ENCODE measurements at regions not wholly inside any gene's neighbourhood (a gene's known extent, or its start where the extent isn't known, plus 50 kb on each side); places are given as distances from the start of the nearest gene placed in this dataset.

DNA sequence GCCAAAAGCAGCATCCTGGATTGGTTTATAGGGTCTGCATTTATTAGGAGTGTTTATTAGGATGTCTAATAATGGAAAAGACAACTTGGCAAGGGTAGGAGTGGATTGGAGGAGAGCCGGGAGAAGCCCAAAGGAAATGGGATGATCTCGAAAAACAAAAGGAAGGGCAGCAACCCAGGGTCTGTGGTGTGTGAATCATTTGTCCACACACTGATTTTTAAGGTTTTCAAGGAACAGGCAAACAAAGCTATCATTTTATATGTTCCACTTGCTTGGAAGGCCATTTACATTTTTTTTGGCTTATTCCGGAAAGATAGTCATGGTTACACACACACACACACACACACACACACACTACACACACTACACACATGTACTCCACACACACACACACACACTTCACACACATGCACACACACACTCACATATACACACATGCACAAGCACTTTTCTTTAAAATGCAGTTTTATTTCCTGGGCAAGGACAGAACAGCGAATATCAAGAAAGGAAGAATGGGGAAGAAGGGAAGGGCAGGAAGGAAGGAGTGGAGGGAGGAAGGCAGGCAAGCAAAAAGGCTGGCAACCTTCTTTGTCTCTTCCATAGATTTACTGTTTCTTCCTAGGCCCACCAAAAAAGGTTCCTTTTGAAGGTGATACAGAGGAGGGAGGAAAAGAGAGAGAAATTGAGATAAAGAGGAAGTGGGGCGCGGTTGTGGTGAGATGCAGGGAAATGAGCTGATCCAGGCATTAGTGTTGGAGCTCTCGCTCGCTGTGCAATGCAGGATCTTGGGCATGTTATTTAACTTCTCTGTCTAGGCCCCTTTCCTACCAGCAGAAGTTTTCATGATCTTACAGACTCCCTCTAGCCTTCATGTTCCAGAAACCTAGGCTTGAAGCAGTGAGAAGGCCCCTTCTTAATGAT, 88.6 kb upstream of the MAML3 start:
- Histone ChIP-seq H3K4me1 (ENCODE audit: control insufficient read depth in 2 of 2, insufficient read depth in 2 of 2, low read length in 2 of 2) (peaks cover 18 to 40% of the 10 kb centered on the region in 2 donors), H3K36me3 (ENCODE audit: control insufficient read depth in 2 of 2, insufficient read depth in 2 of 2, low read length in 1 of 2) (no peaks in the 10 kb centered on the region), H3K9me3 (ENCODE audit: control insufficient read depth in 2 of 2, insufficient read depth in 1 of 2, low read length in 1 of 2) (no peaks in the 10 kb centered on the region), H3K27me3 (ENCODE audit: control insufficient read depth in 2 of 2, insufficient read depth in 1 of 2, low read length in 1 of 2) (no peaks in the 10 kb centered on the region), H3K4me3 (ENCODE audit: low read length in 2 of 2) (peak overlapping the region in 1 of 2 donors; percentile 11), H3K27ac (ENCODE audit: low read depth in 1 of 2, low read length in 1 of 2) (peak overlapping the region; percentile 71 to 89)
- 51% methylated on average over 8 of the region's 8 CpGs for WGBS
- DNase-seq (ENCODE audit: low read depth in 6 of 9, low spot score in 9 of 9): peak in 4 of 9 donors; percentile 36 to 48 (median 42)

DNA sequence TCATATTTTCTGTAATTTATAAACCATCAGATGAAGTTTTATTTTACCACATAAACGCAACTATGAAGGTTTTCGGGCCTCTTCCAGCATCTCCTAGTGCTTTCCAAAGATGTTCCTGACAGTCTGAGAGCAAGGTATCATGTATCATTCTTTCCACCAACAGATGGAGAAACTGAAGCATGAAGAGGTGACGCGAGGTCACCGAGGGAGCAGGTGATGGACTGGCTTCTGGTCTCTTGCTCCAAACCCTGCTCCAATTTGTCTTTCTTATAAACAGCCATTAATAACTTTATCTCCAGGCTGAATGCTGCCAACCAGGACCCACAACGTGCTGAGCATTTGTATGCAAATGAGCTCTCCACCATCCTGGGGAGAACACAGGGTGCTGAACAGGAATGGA, 86.3 kb upstream of the MAML3 start:
- no peak overlapping the region for H3K4me3 ChIP-seq (ENCODE audit: low read length in 2 of 2)
- H3K9me3 ChIP-seq (ENCODE audit: control insufficient read depth in 2 of 2, insufficient read depth in 1 of 2, low read length in 1 of 2): no peaks in the 10 kb centered on the region
- WGBS: 94% methylated on average over 6 of the region's 6 CpGs
- H3K4me1 ChIP-seq (ENCODE audit: control insufficient read depth in 2 of 2, insufficient read depth in 2 of 2, low read length in 2 of 2): peaks cover 23 to 45% of the 10 kb centered on the region in 2 donors
- H3K27ac ChIP-seq (ENCODE audit: low read depth in 1 of 2, low read length in 1 of 2): no peak overlapping the region
- H3K36me3 ChIP-seq (ENCODE audit: control insufficient read depth in 2 of 2, insufficient read depth in 2 of 2, low read length in 1 of 2): no peaks in the 10 kb centered on the region
- no peak for DNase-seq (ENCODE audit: low read depth in 6 of 9, low spot score in 9 of 9)
- H3K27me3 ChIP-seq (ENCODE audit: control insufficient read depth in 2 of 2, insufficient read depth in 1 of 2, low read length in 1 of 2): no peaks in the 10 kb centered on the region

DNA sequence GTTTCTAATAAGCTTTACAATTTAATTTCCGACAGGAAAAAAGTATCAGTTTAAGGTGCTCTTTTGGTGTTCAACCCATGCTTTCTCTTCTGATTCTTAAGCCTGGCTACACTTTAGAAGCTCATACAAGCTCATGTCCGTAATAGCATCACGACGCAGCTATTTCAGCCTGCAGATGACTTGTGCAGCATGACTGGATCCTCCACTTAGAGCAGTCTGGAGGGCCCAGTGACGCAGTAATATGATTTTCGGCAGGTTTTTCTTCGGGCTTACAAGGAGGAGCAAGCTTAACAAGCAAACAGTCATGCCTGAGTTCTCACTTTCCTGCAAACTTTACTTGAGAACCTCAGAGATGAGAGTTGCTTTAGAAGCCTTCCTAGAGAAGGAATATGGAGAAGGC, 85.3 kb upstream of the MAML3 start:
- no peaks in the 10 kb centered on the region for H3K9me3 ChIP-seq (ENCODE audit: control insufficient read depth in 2 of 2, insufficient read depth in 1 of 2, low read length in 1 of 2)
- no peak overlapping the region for H3K4me3 ChIP-seq (ENCODE audit: low read length in 2 of 2)
- H3K27ac ChIP-seq (ENCODE audit: low read depth in 1 of 2, low read length in 1 of 2): no peak overlapping the region
- no peak for DNase-seq (ENCODE audit: low read depth in 6 of 9, low spot score in 9 of 9)
- H3K36me3 ChIP-seq (ENCODE audit: control insufficient read depth in 2 of 2, insufficient read depth in 2 of 2, low read length in 1 of 2): no peaks in the 10 kb centered on the region
- H3K27me3 ChIP-seq (ENCODE audit: control insufficient read depth in 2 of 2, insufficient read depth in 1 of 2, low read length in 1 of 2): no peaks in the 10 kb centered on the region
- WGBS: 94% methylated on average over 7 of the region's 7 CpGs
- peaks cover 23 to 49% of the 10 kb centered on the region in 2 donors for H3K4me1 ChIP-seq (ENCODE audit: control insufficient read depth in 2 of 2, insufficient read depth in 2 of 2, low read length in 2 of 2)

DNA sequence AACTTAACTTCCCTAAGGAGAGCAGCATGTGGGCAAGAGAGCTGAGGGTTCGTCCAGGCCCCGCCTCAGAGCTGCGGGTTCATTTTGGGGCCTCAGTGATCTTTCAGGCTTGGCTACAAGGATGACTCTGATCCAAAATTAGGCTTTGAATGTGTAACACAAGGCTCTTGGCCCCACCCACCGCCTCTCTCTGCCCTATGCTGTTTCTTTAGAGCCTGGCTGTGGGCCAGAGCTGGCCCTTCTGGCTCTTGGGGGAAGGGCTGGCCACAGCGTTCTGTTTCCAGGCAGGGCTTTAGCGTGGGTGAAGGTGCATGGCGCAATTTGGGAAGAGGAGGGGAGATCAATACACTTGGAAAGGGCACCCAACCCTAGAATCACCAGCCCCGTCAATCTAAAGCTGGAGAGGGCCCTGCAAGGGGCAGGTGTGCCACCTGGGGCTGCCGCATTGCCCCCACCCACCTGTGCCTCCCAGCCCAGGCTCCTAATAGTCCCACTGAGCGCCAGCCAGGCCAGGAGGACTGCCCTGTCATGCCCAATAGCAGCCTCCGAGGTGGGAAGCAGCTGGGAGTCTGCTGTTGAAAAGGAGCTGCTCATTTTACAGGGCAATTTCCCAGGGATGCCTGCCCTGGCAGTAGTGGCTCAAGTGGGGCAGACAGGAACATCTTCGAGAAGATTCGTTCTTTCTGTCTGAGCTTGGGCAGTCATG, 84.5 kb upstream of the MAML3 start:
- no peak for DNase-seq (ENCODE audit: low read depth in 6 of 9, low spot score in 9 of 9)

GRCh38 chr4:140237616-140238350, 83.8 kb upstream of the MAML3 start:
- H3K4me1 ChIP-seq (ENCODE audit: control insufficient read depth in 2 of 2, insufficient read depth in 2 of 2, low read length in 2 of 2): peaks cover 15 to 44% of the 10 kb centered on the region in 2 donors
- no peaks in the 10 kb centered on the region for H3K27me3 ChIP-seq (ENCODE audit: control insufficient read depth in 2 of 2, insufficient read depth in 1 of 2, low read length in 1 of 2)
- DNase-seq (ENCODE audit: low read depth in 6 of 9, low spot score in 9 of 9): peak in 3 of 9 donors; percentile 23 to 68 (median 52)
- H3K9me3 ChIP-seq (ENCODE audit: control insufficient read depth in 2 of 2, insufficient read depth in 1 of 2, low read length in 1 of 2): no peaks in the 10 kb centered on the region
- WGBS: 50% methylated on average over 16 of the region's 16 CpGs
- H3K4me3 ChIP-seq (ENCODE audit: low read length in 2 of 2): no peak overlapping the region
- H3K27ac ChIP-seq (ENCODE audit: low read depth in 1 of 2, low read length in 1 of 2): peak overlapping the region; percentile 61 to 66
- no peaks in the 10 kb centered on the region for H3K36me3 ChIP-seq (ENCODE audit: control insufficient read depth in 2 of 2, insufficient read depth in 2 of 2, low read length in 1 of 2)

More for the DNA sequence above, 84.5 kb upstream of the MAML3 start:
- no peaks in the 10 kb centered on the region for H3K27me3 ChIP-seq (ENCODE audit: control insufficient read depth in 2 of 2, insufficient read depth in 1 of 2, low read length in 1 of 2)
- H3K4me1 ChIP-seq (ENCODE audit: control insufficient read depth in 2 of 2, insufficient read depth in 2 of 2, low read length in 2 of 2): peaks cover 20 to 51% of the 10 kb centered on the region in 2 donors
- H3K9me3 ChIP-seq (ENCODE audit: control insufficient read depth in 2 of 2, insufficient read depth in 1 of 2, low read length in 1 of 2): no peaks in the 10 kb centered on the region
- peak overlapping the region in 1 of 2 donors; percentile 66 for H3K27ac ChIP-seq (ENCODE audit: low read depth in 1 of 2, low read length in 1 of 2)
- 90% methylated on average over 13 of the region's 13 CpGs for WGBS
- no peaks in the 10 kb centered on the region for H3K36me3 ChIP-seq (ENCODE audit: control insufficient read depth in 2 of 2, insufficient read depth in 2 of 2, low read length in 1 of 2)
- no peak overlapping the region for H3K4me3 ChIP-seq (ENCODE audit: low read length in 2 of 2)

DNA sequence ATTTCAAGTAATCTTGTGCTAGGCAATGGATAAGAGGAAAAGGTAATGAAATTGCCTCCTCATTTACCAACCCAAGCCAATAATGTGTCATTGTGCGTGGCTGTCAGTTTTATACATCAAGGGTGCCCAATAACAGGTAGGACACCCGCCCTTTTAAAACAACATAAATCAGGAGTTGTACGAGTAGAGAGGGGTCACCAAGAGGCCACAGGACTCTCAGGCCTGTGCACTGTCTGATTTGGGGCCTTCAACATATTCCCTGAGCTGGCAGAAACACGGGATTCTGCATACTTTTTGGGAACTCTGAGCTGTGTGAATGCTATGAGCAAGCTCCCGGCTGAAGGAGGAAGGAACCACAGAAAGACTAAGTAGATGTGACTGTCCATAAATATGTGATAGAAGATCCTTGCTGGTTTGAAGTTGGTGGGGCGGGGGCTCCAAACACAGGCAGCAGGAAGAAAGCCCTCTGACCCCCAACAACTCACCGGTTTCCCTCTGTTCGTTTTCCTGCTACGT, 82.7 kb upstream of the MAML3 start:
- no peaks in the 10 kb centered on the region for H3K27me3 ChIP-seq (ENCODE audit: control insufficient read depth in 2 of 2, insufficient read depth in 1 of 2, low read length in 1 of 2)
- no peaks in the 10 kb centered on the region for H3K36me3 ChIP-seq (ENCODE audit: control insufficient read depth in 2 of 2, insufficient read depth in 2 of 2, low read length in 1 of 2)
- no peaks in the 10 kb centered on the region for H3K9me3 ChIP-seq (ENCODE audit: control insufficient read depth in 2 of 2, insufficient read depth in 1 of 2, low read length in 1 of 2)
- no peak overlapping the region for H3K4me3 ChIP-seq (ENCODE audit: low read length in 2 of 2)
- WGBS: 94% methylated on average over 9 of the region's 9 CpGs
- peaks cover 8 to 36% of the 10 kb centered on the region in 2 donors for H3K4me1 ChIP-seq (ENCODE audit: control insufficient read depth in 2 of 2, insufficient read depth in 2 of 2, low read length in 2 of 2)
- H3K27ac ChIP-seq (ENCODE audit: low read depth in 1 of 2, low read length in 1 of 2): no peak overlapping the region
- DNase-seq (ENCODE audit: low read depth in 6 of 9, low spot score in 9 of 9): no peak

GRCh38 chr4:140234697-140235060, 80.7 kb upstream of the MAML3 start:
- Histone ChIP-seq H3K4me3 (ENCODE audit: low read length in 2 of 2) (no peak overlapping the region), H3K4me1 (ENCODE audit: control insufficient read depth in 2 of 2, insufficient read depth in 2 of 2, low read length in 2 of 2) (peaks cover 8 to 36% of the 10 kb centered on the region in 2 donors), H3K36me3 (ENCODE audit: control insufficient read depth in 2 of 2, insufficient read depth in 2 of 2, low read length in 1 of 2) (no peaks in the 10 kb centered on the region), H3K27me3 (ENCODE audit: control insufficient read depth in 2 of 2, insufficient read depth in 1 of 2, low read length in 1 of 2) (no peaks in the 10 kb centered on the region), H3K27ac (ENCODE audit: low read depth in 1 of 2, low read length in 1 of 2) (no peak overlapping the region), H3K9me3 (ENCODE audit: control insufficient read depth in 2 of 2, insufficient read depth in 1 of 2, low read length in 1 of 2) (no peaks in the 10 kb centered on the region)
- WGBS: 84% methylated on average over 3 of the region's 3 CpGs
- no peak for DNase-seq (ENCODE audit: low read depth in 6 of 9, low spot score in 9 of 9)

- WGBS: 55% methylated on average over 6 of the region's 6 CpGs
Measured at GRCh38 chr4:140233791-140234696, 80.1 kb upstream of the MAML3 start.

More at GRCh38 chr4:140233791-140234696, 80.1 kb upstream of the MAML3 start:
- H3K4me3 ChIP-seq (ENCODE audit: low read length in 2 of 2): no peak overlapping the region
- no peak for DNase-seq (ENCODE audit: low read depth in 6 of 9, low spot score in 9 of 9)
- no peaks in the 10 kb centered on the region for H3K9me3 ChIP-seq (ENCODE audit: control insufficient read depth in 2 of 2, insufficient read depth in 1 of 2, low read length in 1 of 2)
- no peaks in the 10 kb centered on the region for H3K36me3 ChIP-seq (ENCODE audit: control insufficient read depth in 2 of 2, insufficient read depth in 2 of 2, low read length in 1 of 2)
- H3K27ac ChIP-seq (ENCODE audit: low read depth in 1 of 2, low read length in 1 of 2): no peak overlapping the region
- no peaks in the 10 kb centered on the region for H3K27me3 ChIP-seq (ENCODE audit: control insufficient read depth in 2 of 2, insufficient read depth in 1 of 2, low read length in 1 of 2)
- H3K4me1 ChIP-seq (ENCODE audit: control insufficient read depth in 2 of 2, insufficient read depth in 2 of 2, low read length in 2 of 2): peaks cover 8 to 36% of the 10 kb centered on the region in 2 donors
